ENCODE measurements at regions not wholly inside any gene's neighbourhood (a gene's known extent, or its start where the extent isn't known, plus 50 kb on each side); places are given as distances from the start of the nearest gene placed in this dataset.

DNA sequence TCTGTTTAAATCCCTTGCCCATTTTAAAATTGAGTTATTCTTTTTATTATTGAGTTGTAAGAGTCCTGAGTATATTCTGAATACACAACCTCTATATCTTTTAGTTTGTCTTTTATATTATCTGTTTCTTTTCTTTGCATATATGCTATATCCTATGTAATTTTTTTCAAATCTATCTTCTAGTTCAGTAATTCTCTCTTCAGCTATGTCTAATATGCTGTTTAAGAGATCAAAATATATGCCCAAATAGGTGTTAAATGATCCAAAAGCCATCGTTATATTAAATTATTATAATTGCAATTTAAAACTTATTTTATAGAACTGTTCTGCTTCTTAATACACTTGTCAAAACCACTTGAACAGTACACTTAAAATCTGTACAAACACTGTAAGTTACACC, 107.4 kb upstream of the TSPAN5 start:
- no peak for DNase-seq (ENCODE audit: low spot score)

- DNase-seq (ENCODE audit: low spot score), result no peak
Measured at GRCh38 chr4:98758182-98758581, 99.8 kb upstream of the TSPAN5 start.

GRCh38 chr4:98754736-98755135, 96.3 kb upstream of the TSPAN5 start:
- DNase-seq (ENCODE audit: low spot score), result no peak

GRCh38 chr4:98749206-98749605, 90.8 kb upstream of the TSPAN5 start:
- DNase-seq (ENCODE audit: low spot score), result no peak

GRCh38 chr4:98748609-98749008, 90.2 kb upstream of the TSPAN5 start:
- DNase-seq (ENCODE audit: low spot score), result no peak

DNA sequence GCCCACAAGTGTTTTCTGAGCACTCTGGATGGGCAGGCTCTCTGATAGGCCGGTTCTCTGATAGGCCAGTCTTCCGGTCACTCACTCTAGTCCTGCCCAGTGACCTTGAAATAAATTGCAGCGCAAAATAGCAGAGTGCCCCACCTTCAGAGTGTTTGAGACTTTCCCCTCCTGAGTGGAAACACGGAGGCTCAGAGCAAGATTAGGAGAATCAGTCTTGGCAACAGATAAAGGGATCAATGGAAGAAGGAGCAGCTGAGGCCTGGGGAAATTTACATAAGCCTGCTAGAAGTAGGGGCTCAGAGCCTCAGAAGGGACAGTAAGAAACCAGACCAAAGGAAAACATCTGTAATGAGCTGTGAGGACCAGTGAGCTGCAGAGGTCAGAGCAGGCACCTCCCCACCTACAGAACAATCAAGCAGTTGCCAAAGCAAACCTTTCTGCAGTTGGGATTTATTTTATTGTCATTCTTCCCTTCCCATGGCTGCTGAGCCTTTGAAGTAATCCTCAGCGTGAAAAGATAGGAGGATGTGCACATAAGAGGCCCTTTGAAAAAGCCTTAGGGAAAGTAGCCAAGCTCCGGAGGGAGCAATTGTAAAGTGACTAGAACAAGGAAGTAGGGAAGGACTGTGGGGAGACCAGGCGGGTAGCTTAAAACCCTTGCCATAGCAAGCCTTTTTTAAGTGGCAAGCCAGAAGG, 89.1 kb upstream of the TSPAN5 start:
- DNase-seq (ENCODE audit: low spot score), result no peak

- no peak for DNase-seq (ENCODE audit: low spot score)
Measured at GRCh38 chr4:98746936-98747335, 88.5 kb upstream of the TSPAN5 start.

DNA sequence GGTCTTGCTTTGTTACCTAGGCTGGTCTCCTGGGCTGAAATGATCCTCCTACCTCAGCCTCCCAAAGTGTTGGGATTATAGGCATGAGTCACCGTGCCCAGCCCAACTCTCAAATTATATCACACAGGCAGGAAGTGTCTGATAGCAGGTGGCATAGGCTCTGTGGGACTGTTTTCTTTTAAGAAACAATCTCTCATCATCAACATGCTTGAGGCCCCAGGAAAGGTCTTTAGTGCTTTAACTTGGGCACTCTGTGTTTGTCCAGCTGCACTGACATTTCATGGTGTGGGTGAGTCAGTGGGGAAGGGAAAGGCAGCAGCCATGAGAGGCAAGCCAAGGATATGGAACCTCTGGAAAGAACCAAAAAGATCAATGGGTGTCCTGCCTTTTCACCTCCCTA, 88.1 kb upstream of the TSPAN5 start:
- peak; percentile 53 for DNase-seq (ENCODE audit: low spot score)

- DNase-seq (ENCODE audit: low spot score), result peak; percentile 20
Measured at GRCh38 chr4:98745366-98745765, 87.0 kb upstream of the TSPAN5 start.

GRCh38 chr4:98744372-98745150, 86.2 kb upstream of the TSPAN5 start:
- DNase-seq (ENCODE audit: low spot score), result no peak

DNA sequence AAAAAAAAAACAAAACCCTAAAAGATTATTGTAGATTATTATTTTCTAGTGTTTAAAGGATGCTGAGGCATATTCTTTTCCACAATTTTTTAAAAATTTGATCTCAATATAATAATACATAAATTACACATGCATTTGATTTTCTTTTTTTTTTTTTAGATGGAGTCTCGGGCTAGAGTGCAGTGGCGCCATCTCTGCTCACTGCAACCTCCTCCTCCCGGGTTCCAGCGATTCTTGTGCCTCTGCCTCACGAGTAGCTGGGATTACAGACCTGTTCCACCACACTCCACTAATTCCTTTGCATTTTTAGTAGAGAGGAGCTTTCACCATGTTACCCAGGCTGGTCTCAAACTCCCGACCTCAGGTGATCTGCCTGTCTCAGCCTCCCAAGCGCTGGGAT, 83.5 kb upstream of the TSPAN5 start:
- no peak for DNase-seq (ENCODE audit: low spot score)

- no peak for DNase-seq (ENCODE audit: low spot score)
Measured at GRCh38 chr4:98739751-98740150, 81.3 kb upstream of the TSPAN5 start.

DNA sequence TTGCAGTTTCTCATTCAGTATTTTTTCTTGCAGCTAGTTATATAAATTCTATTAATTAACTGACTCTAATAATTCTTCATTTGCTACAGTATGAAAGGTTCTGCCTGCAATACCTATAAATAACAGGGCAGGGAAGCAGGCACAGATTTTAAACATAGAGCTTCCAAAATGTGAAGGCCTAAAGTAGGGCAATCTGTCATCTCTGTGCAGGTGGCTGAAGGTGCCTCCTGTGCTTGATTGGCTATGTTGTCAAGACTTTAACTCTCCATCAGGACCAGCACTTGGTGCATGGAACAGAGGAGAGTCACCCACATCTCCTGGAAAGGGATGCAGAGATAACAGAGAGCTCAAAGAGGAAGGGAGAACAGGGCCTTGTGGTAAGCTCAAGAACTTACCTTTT, 75.2 kb upstream of the TSPAN5 start:
- no peak for DNase-seq (ENCODE audit: low spot score)

- no peak for DNase-seq (ENCODE audit: low spot score)
Measured at GRCh38 chr4:98728871-98729270, 70.5 kb upstream of the TSPAN5 start.

DNA sequence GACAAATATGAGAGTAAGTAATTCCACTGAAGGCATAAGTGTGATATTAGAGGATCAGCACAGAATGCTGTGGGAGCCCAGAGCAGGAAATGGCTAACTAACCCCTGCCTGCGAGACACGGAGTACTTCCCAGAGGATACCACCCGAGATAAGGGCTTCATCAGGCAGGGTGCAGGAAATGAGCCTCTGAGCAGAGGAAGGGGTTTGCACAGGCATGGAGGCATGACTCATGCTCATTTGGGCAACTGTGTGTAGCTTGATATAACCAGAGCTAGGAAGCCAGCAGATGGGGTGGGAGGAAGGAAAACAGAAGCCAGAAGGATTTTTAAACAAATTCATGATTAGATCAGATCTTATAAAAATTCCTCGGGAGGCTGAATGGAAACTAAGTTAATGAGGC, 70.0 kb upstream of the TSPAN5 start:
- DNase-seq (ENCODE audit: low spot score), result peak; percentile 66

GRCh38 chr4:98722000-98722399, 63.6 kb upstream of the TSPAN5 start:
- no peak for DNase-seq (ENCODE audit: low spot score)

- DNase-seq (ENCODE audit: low spot score), result peak; percentile 55
Measured at GRCh38 chr4:98720871-98721480, 62.6 kb upstream of the TSPAN5 start.

DNA sequence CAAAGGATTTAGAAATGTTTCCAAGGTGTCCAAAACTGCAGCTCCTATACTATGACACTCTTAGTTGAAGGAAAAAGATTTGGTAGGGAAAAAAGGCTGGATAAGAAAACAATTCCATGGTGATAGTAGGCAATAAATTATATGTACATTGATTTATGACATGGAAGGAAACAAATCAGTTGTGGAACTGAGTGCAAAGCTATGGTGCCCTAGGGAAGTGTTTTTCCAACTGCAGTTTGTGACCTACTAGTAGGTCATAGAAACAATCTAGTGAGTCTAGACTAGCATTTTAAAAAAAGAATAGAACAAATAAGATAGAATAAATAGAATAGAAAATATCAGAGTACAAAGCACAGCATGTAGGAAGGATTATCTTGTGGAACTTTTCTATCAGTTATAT, 58.4 kb upstream of the TSPAN5 start:
- no peak for DNase-seq (ENCODE audit: low spot score)

GRCh38 chr4:98712607-98713006, 54.2 kb upstream of the TSPAN5 start:
- DNase-seq (ENCODE audit: low spot score), result no peak

DNA sequence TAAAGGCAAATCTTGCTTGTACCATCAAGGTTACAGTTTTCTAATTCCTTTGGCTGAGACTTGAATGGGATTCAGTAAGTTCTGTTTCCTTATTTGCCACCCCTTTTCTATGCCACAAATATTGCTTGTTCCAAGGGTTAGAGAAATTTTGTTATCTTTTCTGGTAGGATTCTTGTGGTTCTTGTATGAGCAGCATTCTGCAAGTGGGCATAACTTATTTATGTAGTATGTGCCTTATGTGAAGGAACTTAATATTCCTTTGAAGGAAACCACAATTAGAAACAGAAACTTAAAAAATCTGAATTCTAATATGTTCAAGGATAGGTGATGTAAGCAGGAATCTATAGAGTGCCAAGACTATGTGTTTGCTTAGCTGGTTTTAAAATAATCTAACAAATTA, 53.1 kb upstream of the TSPAN5 start:
- no peak for DNase-seq (ENCODE audit: low spot score)

- DNase-seq (ENCODE audit: low spot score), result no peak
Measured at GRCh38 chr4:98710831-98711230, 52.4 kb upstream of the TSPAN5 start.

Measured in A172 (cell line).